Endodermal cell (in vitro differentiated cells): ENCODE measurements at regions not wholly inside any gene's neighbourhood (a gene's known extent, or its start where the extent isn't known, plus 50 kb on each side); places are given as distances from the start of the nearest gene placed in this dataset.

Experiments used
- DNase-seq: peaks from one replicate; pipeline ENCODE4 v3.0.0-alpha.2; 2017
- H3K27ac ChIP-seq: 2 replicates; pipeline ENCODE4 v1.5.1; 2013; ENCODE audit warnings: mild to moderate bottlenecking, low read depth, low read length, moderate library complexity
- H3K27me3 ChIP-seq: 2 replicates; pipeline ENCODE4 v1.6.1; 2013; ENCODE audit warnings: mild to moderate bottlenecking, low read length, moderate library complexity; ENCODE audit not compliant: insufficient read depth, control insufficient read depth, poor library complexity, severe bottlenecking
- H3K36me3 ChIP-seq: 2 replicates; pipeline ENCODE4 v1.7.0; 2013; ENCODE audit warnings: mild to moderate bottlenecking, low read length, moderate library complexity; ENCODE audit not compliant: control insufficient read depth, insufficient read depth
- H3K4me1 ChIP-seq: one replicate; pipeline ENCODE4 v1.7.0; 2013; ENCODE audit warnings: low read length; ENCODE audit not compliant: control insufficient read depth, insufficient read depth
- H3K4me3 ChIP-seq: 2 replicates; pipeline ENCODE4 v1.5.1; 2013; ENCODE audit warnings: mild to moderate bottlenecking, low read length, moderate library complexity
- H3K9ac ChIP-seq: 2 replicates; pipeline ENCODE4 v1.6.1; 2013; ENCODE audit warnings: mild to moderate bottlenecking, low read length, moderate library complexity; ENCODE audit not compliant: poor library complexity, severe bottlenecking; ENCODE audit errors: extremely low read depth
- H3K9me3 ChIP-seq: 2 replicates; pipeline ENCODE4 v1.6.1; 2013; ENCODE audit warnings: mild to moderate bottlenecking, low read length, moderate library complexity; ENCODE audit not compliant: control insufficient read depth
- H3K27ac Mint-ChIP-seq: 2 replicates; pipeline ENCODE4 v1.8.0; 2020; ENCODE audit warnings: mixed read lengths
- H3K27me3 Mint-ChIP-seq: 2 replicates; pipeline ENCODE4 v1.8.0; 2021; ENCODE audit warnings: mild to moderate bottlenecking, mixed read lengths; ENCODE audit not compliant: insufficient read depth
- H3K36me3 Mint-ChIP-seq: 2 replicates; pipeline ENCODE4 v1.8.0; 2020; ENCODE audit warnings: low read depth, mixed read lengths
- H3K4me1 Mint-ChIP-seq: 2 replicates; pipeline ENCODE4 v1.8.0; 2020; ENCODE audit warnings: mixed read lengths
- H3K4me3 Mint-ChIP-seq: 2 replicates; pipeline ENCODE4 v1.8.0; 2020; ENCODE audit warnings: mild to moderate bottlenecking, moderate library complexity, mixed read lengths
- H3K9me3 Mint-ChIP-seq: 2 replicates; pipeline ENCODE4 v1.8.0; 2020; ENCODE audit warnings: mild to moderate bottlenecking, mixed read lengths
- CTCF ChIP-seq: fragments of 200-600 bp; sonication (generic); conservative IDR thresholded peaks from 2 replicates; pipeline ENCODE4 v1.5.0; 2021; ENCODE audit warnings: antibody characterized with exemption, mild to moderate bottlenecking
- WGBS, 2 experiments: methylation state at CpG; one replicate each; pipeline versions ENCODE4 v1.1.5 to v1.1.7; 2013; ENCODE audit warnings: missing lambda C conversion rate in 2 of 2, mixed read lengths in 1 of 2; ENCODE audit not compliant: insufficient coverage in 1 of 2, insufficient read length in 1 of 2; 5-methylcytosine and 5-hydroxymethylcytosine counted together

GRCh38 chr2:228919808-228920207 is 351.3 kb downstream of the PID1 start:
- H3K9ac ChIP-seq: no peak overlapping the region
- no peak overlapping the region for H3K27ac Mint-ChIP-seq
- no peaks in the 10 kb centered on the region for H3K27me3 Mint-ChIP-seq
- H3K4me3 Mint-ChIP-seq: no peak overlapping the region
- no peak for DNase-seq
- H3K36me3 ChIP-seq: no peaks in the 10 kb centered on the region
- H3K9me3 ChIP-seq: no peaks in the 10 kb centered on the region
- H3K9me3 Mint-ChIP-seq: no peaks in the 10 kb centered on the region
- 80 to 92% methylated on average over 4 of the region's 4 CpGs for WGBS, 2 experiments
- no peaks in the 10 kb centered on the region for H3K27me3 ChIP-seq
- no peak overlapping the region for H3K4me3 ChIP-seq
- no peak overlapping the region for H3K27ac ChIP-seq
- no peak for TF ChIP-seq CTCF
- no peaks in the 10 kb centered on the region for H3K4me1 Mint-ChIP-seq
- no peaks in the 10 kb centered on the region for H3K36me3 Mint-ChIP-seq
- H3K4me1 ChIP-seq: no peaks in the 10 kb centered on the region

GRCh38 chr2:228917220-228917619 is 353.9 kb downstream of the PID1 start:
- no peaks in the 10 kb centered on the region for H3K9me3 Mint-ChIP-seq
- H3K27ac ChIP-seq: no peak overlapping the region
- DNase-seq: no peak
- no peak overlapping the region for H3K4me3 ChIP-seq
- no peak overlapping the region for H3K27ac Mint-ChIP-seq
- H3K27me3 ChIP-seq: no peaks in the 10 kb centered on the region
- H3K27me3 Mint-ChIP-seq: no peaks in the 10 kb centered on the region
- H3K4me1 ChIP-seq: no peaks in the 10 kb centered on the region
- H3K9ac ChIP-seq: no peak overlapping the region
- WGBS, 2 experiments: 67 to 86% methylated on average over 1 of the region's 1 CpG
- H3K4me3 Mint-ChIP-seq: no peak overlapping the region
- no peak for TF ChIP-seq CTCF
- no peaks in the 10 kb centered on the region for H3K36me3 ChIP-seq
- H3K9me3 ChIP-seq: no peaks in the 10 kb centered on the region
- no peaks in the 10 kb centered on the region for H3K36me3 Mint-ChIP-seq
- H3K4me1 Mint-ChIP-seq: no peaks in the 10 kb centered on the region

- Histone ChIP-seq H3K27ac (no peak overlapping the region), H3K9me3 (no peaks in the 10 kb centered on the region), H3K4me1 (no peaks in the 10 kb centered on the region), H3K4me3 (no peak overlapping the region), H3K36me3 (no peaks in the 10 kb centered on the region), H3K27me3 (no peaks in the 10 kb centered on the region), H3K9ac (no peak overlapping the region)
- Mint-ChIP-seq H3K9me3 (no peaks in the 10 kb centered on the region), H3K4me3 (no peak overlapping the region), H3K4me1 (no peaks in the 10 kb centered on the region), H3K27ac (no peak overlapping the region), H3K27me3 (no peaks in the 10 kb centered on the region), H3K36me3 (no peaks in the 10 kb centered on the region)
- WGBS, 2 experiments: 83 to 94% methylated on average over 2 to 4 of the region's 4 CpGs
- no peak for DNase-seq
- no peak for TF ChIP-seq CTCF
Observed at GRCh38 chr2:228916416-228917090, 354.5 kb downstream of the PID1 start.
